ENCODE measurements at regions not wholly inside any gene's neighbourhood (a gene's known extent, or its start where the extent isn't known, plus 50 kb on each side); places are given as distances from the start of the nearest gene placed in this dataset.

- no peaks in the 10 kb centered on the region for H3K4me1 ChIP-seq (ENCODE audit: control insufficient read depth in 3 of 3, insufficient read depth in 3 of 3, low read length in 3 of 3)
- H3K9ac ChIP-seq (ENCODE audit: low read depth in 1 of 3, low read length in 3 of 3): no peak overlapping the region
- no peak overlapping the region for H3K27ac ChIP-seq (ENCODE audit: low read depth, low read length)
- H3K27me3 ChIP-seq (ENCODE audit: control insufficient read depth in 3 of 3, insufficient read depth in 3 of 3, low read length in 3 of 3): no peaks in the 10 kb centered on the region
- no peak overlapping the region for H3K4me3 ChIP-seq (ENCODE audit: low read length in 3 of 3)
- no peaks in the 10 kb centered on the region for H3K36me3 ChIP-seq (ENCODE audit: control insufficient read depth in 3 of 3, insufficient read depth in 3 of 3, low read length in 3 of 3)
- H3K9me3 ChIP-seq (ENCODE audit: control insufficient read depth in 3 of 3, low read length in 3 of 3): no peaks in the 10 kb centered on the region
Observed at GRCh38 chr12:118655588-118655987, 279.2 kb downstream of the SUDS3 start.

- Histone ChIP-seq H3K4me3 (ENCODE audit: low read length in 3 of 3) (no peak overlapping the region), H3K4me1 (ENCODE audit: control insufficient read depth in 3 of 3, insufficient read depth in 3 of 3, low read length in 3 of 3) (no peaks in the 10 kb centered on the region), H3K27me3 (ENCODE audit: control insufficient read depth in 3 of 3, insufficient read depth in 3 of 3, low read length in 3 of 3) (peaks cover 0 to 2% (median 0%) of the 10 kb centered on the region in 3 donors), H3K9me3 (ENCODE audit: control insufficient read depth in 3 of 3, low read length in 3 of 3) (peaks cover 0 to 2% (median 0%) of the 10 kb centered on the region in 3 donors), H3K27ac (ENCODE audit: low read depth, low read length) (no peak overlapping the region), H3K9ac (ENCODE audit: low read depth in 1 of 3, low read length in 3 of 3) (no peak overlapping the region), H3K36me3 (ENCODE audit: control insufficient read depth in 3 of 3, insufficient read depth in 3 of 3, low read length in 3 of 3) (no peaks in the 10 kb centered on the region)
Observed at GRCh38 chr12:118680356-118680963, 300.9 kb upstream of the SRRM4 start.

DNA sequence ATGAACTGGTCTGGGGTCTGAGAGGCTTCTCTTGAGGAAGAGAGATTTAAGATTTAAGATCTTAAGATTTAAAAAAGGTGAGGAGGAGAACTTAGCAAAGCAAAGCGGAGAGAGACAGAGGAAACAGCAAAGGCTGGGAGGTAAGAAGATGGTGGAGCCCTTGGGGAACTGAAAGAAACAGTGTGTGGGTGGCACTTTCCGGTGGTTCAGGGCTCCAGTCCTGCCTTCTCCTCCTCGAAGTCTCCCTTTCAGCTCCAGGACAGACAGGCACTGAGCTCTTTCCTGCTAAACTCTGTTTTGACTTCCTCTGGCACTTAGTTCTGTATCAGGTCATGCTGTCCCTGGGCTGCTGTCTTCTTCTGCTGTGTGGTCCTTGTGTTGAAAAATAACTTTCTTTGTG lies 298.7 kb upstream of the SRRM4 start:
- Histone ChIP-seq H3K9ac (ENCODE audit: low read depth in 1 of 3, low read length in 3 of 3) (no peak overlapping the region), H3K9me3 (ENCODE audit: control insufficient read depth in 3 of 3, low read length in 3 of 3) (peaks cover 0 to 2% (median 0%) of the 10 kb centered on the region in 3 donors), H3K4me3 (ENCODE audit: low read length in 3 of 3) (no peak overlapping the region), H3K36me3 (ENCODE audit: control insufficient read depth in 3 of 3, insufficient read depth in 3 of 3, low read length in 3 of 3) (no peaks in the 10 kb centered on the region), H3K27me3 (ENCODE audit: control insufficient read depth in 3 of 3, insufficient read depth in 3 of 3, low read length in 3 of 3) (peaks cover 0 to 2% (median 0%) of the 10 kb centered on the region in 3 donors), H3K4me1 (ENCODE audit: control insufficient read depth in 3 of 3, insufficient read depth in 3 of 3, low read length in 3 of 3) (no peaks in the 10 kb centered on the region), H3K27ac (ENCODE audit: low read depth, low read length) (no peak overlapping the region)

GRCh38 chr12:118685983-118686607 lies 295.2 kb upstream of the SRRM4 start:
- Histone ChIP-seq H3K36me3 (ENCODE audit: control insufficient read depth in 3 of 3, insufficient read depth in 3 of 3, low read length in 3 of 3) (no peaks in the 10 kb centered on the region), H3K27ac (ENCODE audit: low read depth, low read length) (no peak overlapping the region), H3K9me3 (ENCODE audit: control insufficient read depth in 3 of 3, low read length in 3 of 3) (peaks cover 0 to 2% (median 0%) of the 10 kb centered on the region in 3 donors)

DNA sequence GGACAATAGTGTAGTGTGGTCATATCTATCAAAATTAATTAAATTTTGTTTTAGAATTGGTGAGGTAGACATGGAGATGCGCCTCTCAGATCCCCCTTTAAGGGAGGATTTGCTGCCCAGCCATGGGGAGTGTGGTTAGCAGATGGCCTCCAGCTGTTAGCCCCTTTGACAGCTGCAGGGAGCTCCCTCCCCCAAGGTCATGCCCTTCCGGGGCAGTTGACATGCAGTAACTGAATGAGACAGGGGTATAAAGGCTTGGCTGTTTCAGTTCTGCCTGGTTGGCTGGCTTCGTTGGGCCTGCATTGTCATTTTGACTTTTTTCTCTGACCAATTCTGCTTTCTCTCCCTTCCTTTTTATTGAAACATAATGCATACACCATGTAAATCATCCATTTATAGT lies 291.5 kb upstream of the SRRM4 start:
- Histone ChIP-seq H3K36me3 (ENCODE audit: control insufficient read depth in 3 of 3, insufficient read depth in 3 of 3, low read length in 3 of 3) (no peaks in the 10 kb centered on the region), H3K9ac (ENCODE audit: low read depth in 1 of 3, low read length in 3 of 3) (no peak overlapping the region), H3K27ac (ENCODE audit: low read depth, low read length) (no peak overlapping the region), H3K27me3 (ENCODE audit: control insufficient read depth in 3 of 3, insufficient read depth in 3 of 3, low read length in 3 of 3) (peaks cover 0 to 5% (median 0%) of the 10 kb centered on the region in 3 donors), H3K4me1 (ENCODE audit: control insufficient read depth in 3 of 3, insufficient read depth in 3 of 3, low read length in 3 of 3) (no peaks in the 10 kb centered on the region), H3K9me3 (ENCODE audit: control insufficient read depth in 3 of 3, low read length in 3 of 3) (peaks cover 0 to 2% (median 0%) of the 10 kb centered on the region in 3 donors), H3K4me3 (ENCODE audit: low read length in 3 of 3) (no peak overlapping the region)

More at GRCh38 chr12:118685983-118686607, 295.2 kb upstream of the SRRM4 start:
- H3K27me3 ChIP-seq (ENCODE audit: control insufficient read depth in 3 of 3, insufficient read depth in 3 of 3, low read length in 3 of 3): no peaks in the 10 kb centered on the region
- no peak overlapping the region for H3K4me3 ChIP-seq (ENCODE audit: low read length in 3 of 3)
- H3K4me1 ChIP-seq (ENCODE audit: control insufficient read depth in 3 of 3, insufficient read depth in 3 of 3, low read length in 3 of 3): no peaks in the 10 kb centered on the region
- no peak overlapping the region for H3K9ac ChIP-seq (ENCODE audit: low read depth in 1 of 3, low read length in 3 of 3)

DNA sequence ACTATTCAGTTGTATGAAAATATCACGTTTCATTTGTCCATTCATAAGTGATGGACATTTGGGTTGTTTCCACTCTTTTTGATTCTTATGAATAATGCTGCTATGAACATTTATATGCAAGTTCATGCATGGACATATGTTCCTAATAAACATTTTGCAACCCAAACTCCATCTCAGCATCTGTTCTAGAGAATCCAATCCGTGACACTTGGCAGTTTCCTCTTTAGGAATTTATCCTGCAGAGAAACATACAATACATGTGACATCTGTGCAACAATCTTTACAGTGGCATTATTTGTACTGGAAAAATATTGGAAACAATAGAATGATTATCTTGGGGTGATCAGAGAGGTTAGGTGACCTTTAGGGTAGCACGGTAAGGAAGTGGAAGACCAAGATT lies 290.8 kb upstream of the SRRM4 start:
- H3K27ac ChIP-seq (ENCODE audit: low read depth, low read length): no peak overlapping the region
- H3K27me3 ChIP-seq (ENCODE audit: control insufficient read depth in 3 of 3, insufficient read depth in 3 of 3, low read length in 3 of 3): peaks cover 0 to 5% (median 0%) of the 10 kb centered on the region in 3 donors
- H3K9me3 ChIP-seq (ENCODE audit: control insufficient read depth in 3 of 3, low read length in 3 of 3): no peaks in the 10 kb centered on the region
- H3K4me3 ChIP-seq (ENCODE audit: low read length in 3 of 3): no peak overlapping the region
- H3K4me1 ChIP-seq (ENCODE audit: control insufficient read depth in 3 of 3, insufficient read depth in 3 of 3, low read length in 3 of 3): no peaks in the 10 kb centered on the region
- no peak overlapping the region for H3K9ac ChIP-seq (ENCODE audit: low read depth in 1 of 3, low read length in 3 of 3)
- H3K36me3 ChIP-seq (ENCODE audit: control insufficient read depth in 3 of 3, insufficient read depth in 3 of 3, low read length in 3 of 3): no peaks in the 10 kb centered on the region

GRCh38 chr12:118694128-118694775 lies 287.1 kb upstream of the SRRM4 start:
- Histone ChIP-seq H3K9ac (ENCODE audit: low read depth in 1 of 3, low read length in 3 of 3) (no peak overlapping the region), H3K36me3 (ENCODE audit: control insufficient read depth in 3 of 3, insufficient read depth in 3 of 3, low read length in 3 of 3) (no peaks in the 10 kb centered on the region), H3K27me3 (ENCODE audit: control insufficient read depth in 3 of 3, insufficient read depth in 3 of 3, low read length in 3 of 3) (peaks cover 0 to 5% (median 0%) of the 10 kb centered on the region in 3 donors), H3K27ac (ENCODE audit: low read depth, low read length) (no peak overlapping the region), H3K4me1 (ENCODE audit: control insufficient read depth in 3 of 3, insufficient read depth in 3 of 3, low read length in 3 of 3) (no peaks in the 10 kb centered on the region), H3K4me3 (ENCODE audit: low read length in 3 of 3) (no peak overlapping the region), H3K9me3 (ENCODE audit: control insufficient read depth in 3 of 3, low read length in 3 of 3) (no peaks in the 10 kb centered on the region)

- H3K4me1 ChIP-seq (ENCODE audit: control insufficient read depth in 3 of 3, insufficient read depth in 3 of 3, low read length in 3 of 3): no peaks in the 10 kb centered on the region
- no peak overlapping the region for H3K4me3 ChIP-seq (ENCODE audit: low read length in 3 of 3)
- H3K9me3 ChIP-seq (ENCODE audit: control insufficient read depth in 3 of 3, low read length in 3 of 3): no peaks in the 10 kb centered on the region
- H3K27ac ChIP-seq (ENCODE audit: low read depth, low read length): no peak overlapping the region
- H3K9ac ChIP-seq (ENCODE audit: low read depth in 1 of 3, low read length in 3 of 3): no peak overlapping the region
- no peaks in the 10 kb centered on the region for H3K36me3 ChIP-seq (ENCODE audit: control insufficient read depth in 3 of 3, insufficient read depth in 3 of 3, low read length in 3 of 3)
- no peaks in the 10 kb centered on the region for H3K27me3 ChIP-seq (ENCODE audit: control insufficient read depth in 3 of 3, insufficient read depth in 3 of 3, low read length in 3 of 3)
Observed at GRCh38 chr12:118704527-118705241, 276.7 kb upstream of the SRRM4 start.

DNA sequence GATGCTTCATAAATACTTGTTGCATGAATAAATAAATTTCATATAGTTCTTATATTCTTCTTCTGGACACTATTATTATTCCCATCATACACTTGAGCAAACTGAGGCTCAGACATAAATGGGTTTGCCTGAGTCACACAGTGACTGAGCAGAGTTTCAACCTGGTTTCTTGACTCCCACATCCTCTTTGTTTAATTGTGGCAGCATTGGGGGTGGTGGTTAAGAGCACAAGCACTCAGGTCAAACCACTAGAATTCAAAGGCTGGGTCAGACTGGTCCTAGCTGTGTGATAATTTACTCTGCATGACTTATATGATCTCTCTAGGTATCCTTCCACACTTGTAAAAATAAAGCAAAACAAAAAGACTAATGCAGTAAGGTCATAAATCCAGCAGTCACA lies 274.9 kb upstream of the SRRM4 start:
- H3K9me3 ChIP-seq (ENCODE audit: control insufficient read depth in 3 of 3, low read length in 3 of 3): no peaks in the 10 kb centered on the region
- no peak overlapping the region for H3K9ac ChIP-seq (ENCODE audit: low read depth in 1 of 3, low read length in 3 of 3)
- H3K4me1 ChIP-seq (ENCODE audit: control insufficient read depth in 3 of 3, insufficient read depth in 3 of 3, low read length in 3 of 3): no peaks in the 10 kb centered on the region
- H3K4me3 ChIP-seq (ENCODE audit: low read length in 3 of 3): no peak overlapping the region
- no peaks in the 10 kb centered on the region for H3K36me3 ChIP-seq (ENCODE audit: control insufficient read depth in 3 of 3, insufficient read depth in 3 of 3, low read length in 3 of 3)
- no peak overlapping the region for H3K27ac ChIP-seq (ENCODE audit: low read depth, low read length)
- H3K27me3 ChIP-seq (ENCODE audit: control insufficient read depth in 3 of 3, insufficient read depth in 3 of 3, low read length in 3 of 3): no peaks in the 10 kb centered on the region

GRCh38 chr12:118709946-118710345 lies 271.4 kb upstream of the SRRM4 start:
- Histone ChIP-seq H3K27me3 (ENCODE audit: control insufficient read depth in 3 of 3, insufficient read depth in 3 of 3, low read length in 3 of 3) (peaks cover 0 to 3% (median 0%) of the 10 kb centered on the region in 3 donors), H3K36me3 (ENCODE audit: control insufficient read depth in 3 of 3, insufficient read depth in 3 of 3, low read length in 3 of 3) (no peaks in the 10 kb centered on the region), H3K9ac (ENCODE audit: low read depth in 1 of 3, low read length in 3 of 3) (no peak overlapping the region), H3K4me3 (ENCODE audit: low read length in 3 of 3) (no peak overlapping the region), H3K4me1 (ENCODE audit: control insufficient read depth in 3 of 3, insufficient read depth in 3 of 3, low read length in 3 of 3) (no peaks in the 10 kb centered on the region), H3K9me3 (ENCODE audit: control insufficient read depth in 3 of 3, low read length in 3 of 3) (no peaks in the 10 kb centered on the region), H3K27ac (ENCODE audit: low read depth, low read length) (no peak overlapping the region)
